GM12878 (cell line): ENCODE measurements at regions not wholly inside any gene's neighbourhood (a gene's known extent, or its start where the extent isn't known, plus 50 kb on each side); places are given as distances from the start of the nearest gene placed in this dataset.

Source experiments
- BHLHE40 ChIP-seq, 2 experiments: fragments of 450-650 bp in 1 of 2; IDR thresholded peaks; 2 replicates each; pipeline ENCODE4 v1.6.1; 2011 to 2017; ENCODE audit warnings: low read depth in 2 of 2, borderline replicate concordance in 1 of 2, improper control_type of control experiment in 1 of 2, low read length in 1 of 2, mild to moderate bottlenecking in 1 of 2
- CTCF ChIP-seq, 3 experiments: IDR thresholded peaks in 2 of 3; conservative IDR thresholded peaks in 1 of 3; 2 replicates each; pipeline ENCODE4 v1.5.1; 2011; ENCODE audit warnings: low read depth in 3 of 3, low read length in 3 of 3, mild to moderate bottlenecking in 3 of 3, control low read depth in 2 of 3, moderate library complexity in 2 of 3, inconsistent platforms in 1 of 3, mixed read lengths in 1 of 3; ENCODE audit not compliant: control insufficient read depth in 2 of 3, insufficient read depth in 1 of 3; ENCODE audit errors: extremely low read depth in 1 of 3
- CUX1 ChIP-seq: IDR thresholded peaks from 2 replicates; pipeline ENCODE4 v1.6.1; 2012; ENCODE audit warnings: improper control_type of control experiment, low read depth, low read length; ENCODE audit not compliant: insufficient replicate concordance
- EP300 ChIP-seq, 2 experiments: fragments of 150-350 bp in 1 of 2; IDR thresholded peaks; 2 replicates each; pipeline ENCODE4 v1.6.1; 2011 to 2012; ENCODE audit warnings: low read depth in 2 of 2, low read length in 2 of 2, borderline replicate concordance in 1 of 2, improper control_type of control experiment in 1 of 2, inconsistent platforms in 1 of 2; ENCODE audit not compliant: control insufficient read depth in 1 of 2
- NBN ChIP-seq: fragments of 450-650 bp; IDR thresholded peaks from 2 replicates; pipeline ENCODE4 v1.6.1; 2016
- NFYB ChIP-seq: IDR thresholded peaks from 2 replicates; pipeline ENCODE4 v1.6.1; 2011; ENCODE audit warnings: low read depth, mild to moderate bottlenecking, low read length, improper control_type of control experiment, moderate library complexity; ENCODE audit not compliant: insufficient read depth
- POLR2A ChIP-seq: IDR thresholded peaks from 2 replicates; pipeline ENCODE4 v1.6.1; 2011; ENCODE audit warnings: low read depth, mild to moderate bottlenecking, low read length
- SIN3A ChIP-seq: IDR thresholded peaks from 2 replicates; pipeline ENCODE4 v1.6.1; 2012; ENCODE audit warnings: low read depth, low read length, improper control_type of control experiment
- SMC3 ChIP-seq: IDR thresholded peaks from 2 replicates; pipeline ENCODE4 v1.6.1; 2011; ENCODE audit warnings: low read length, improper control_type of control experiment, borderline replicate concordance
- SPI1 ChIP-seq: IDR thresholded peaks from 2 replicates; pipeline ENCODE4 v1.6.1; 2011; ENCODE audit warnings: low read depth, mild to moderate bottlenecking, low read length, moderate library complexity, borderline replicate concordance; ENCODE audit not compliant: insufficient read depth
- SUPT20H ChIP-seq: IDR thresholded peaks from 2 replicates; pipeline ENCODE4 v1.6.1; 2011; ENCODE audit warnings: low read depth, mild to moderate bottlenecking, low read length, moderate library complexity, borderline replicate concordance; ENCODE audit not compliant: control insufficient read depth
- YY1 ChIP-seq: IDR thresholded peaks from 2 replicates; pipeline ENCODE4 v1.6.1; 2011; ENCODE audit warnings: low read depth, mild to moderate bottlenecking, low read length
- TF ChIP-seq, protein P1 (sequence below): IDR thresholded peaks from 2 replicates; pipeline ENCODE4 v1.6.1; 2012; ENCODE audit warnings: low read length, inconsistent platforms

DNA sequence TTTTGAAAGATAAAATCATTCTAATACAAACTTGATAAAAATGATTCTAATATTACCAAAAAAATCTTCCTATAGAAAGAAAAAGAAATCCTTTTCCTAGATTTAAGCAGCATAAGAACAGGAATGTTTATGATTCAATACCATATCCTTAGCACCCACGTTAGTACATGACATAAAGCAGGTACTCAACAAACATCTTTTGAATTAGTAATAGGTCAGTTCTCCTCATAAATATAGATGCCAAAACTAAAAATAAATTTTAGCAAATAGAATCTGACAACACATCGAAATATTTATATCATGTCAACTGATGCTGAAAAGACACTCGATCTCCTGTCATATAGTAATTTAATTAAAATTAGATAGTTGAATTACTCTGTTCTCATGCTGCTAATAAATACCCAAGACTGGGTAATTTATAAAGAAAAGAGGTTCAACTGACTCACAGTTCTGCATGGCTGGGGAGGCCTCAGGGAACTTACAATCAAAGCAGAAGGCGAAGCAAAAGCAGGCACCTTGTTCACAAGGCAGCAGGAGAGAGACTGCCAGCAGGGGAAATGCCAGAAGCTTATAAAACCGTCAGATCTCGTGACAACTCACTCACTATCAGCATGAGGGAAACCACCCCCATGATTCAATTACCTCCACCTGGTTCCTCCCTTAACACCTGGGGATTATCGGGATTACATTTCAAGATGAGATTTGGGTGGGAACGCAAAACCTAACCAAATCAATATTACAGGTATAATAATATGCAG, 191.8 kb downstream of the HTR7 start:
- TF ChIP-seq EP300 (IDR thresholded peaks at IDR 0.05; ENCODE audit: borderline replicate concordance in 1 of 2, control insufficient read depth in 1 of 2, low read depth in 2 of 2, low read length in 2 of 2) (no peak), NFYB (no peak), SPI1 (no peak), NBN (no peak), SMC3 (no peak), CUX1 (no peak), SUPT20H (no peak), CTCF (IDR thresholded peaks at IDR 0.05 in 2 of 3, conservative IDR thresholded peaks at IDR 0.05 in 1 of 3; ENCODE audit: control insufficient read depth in 2 of 3, extremely low read depth in 1 of 3, insufficient read depth in 1 of 3, low read depth in 3 of 3, low read length in 3 of 3) (no peak), YY1 (no peak), SIN3A (no peak), POLR2A (no peak), BHLHE40 (IDR thresholded peaks at IDR 0.05; ENCODE audit: borderline replicate concordance in 1 of 2, low read depth in 2 of 2, low read length in 1 of 2) (no peak)
- TF ChIP-seq, protein P1, sequence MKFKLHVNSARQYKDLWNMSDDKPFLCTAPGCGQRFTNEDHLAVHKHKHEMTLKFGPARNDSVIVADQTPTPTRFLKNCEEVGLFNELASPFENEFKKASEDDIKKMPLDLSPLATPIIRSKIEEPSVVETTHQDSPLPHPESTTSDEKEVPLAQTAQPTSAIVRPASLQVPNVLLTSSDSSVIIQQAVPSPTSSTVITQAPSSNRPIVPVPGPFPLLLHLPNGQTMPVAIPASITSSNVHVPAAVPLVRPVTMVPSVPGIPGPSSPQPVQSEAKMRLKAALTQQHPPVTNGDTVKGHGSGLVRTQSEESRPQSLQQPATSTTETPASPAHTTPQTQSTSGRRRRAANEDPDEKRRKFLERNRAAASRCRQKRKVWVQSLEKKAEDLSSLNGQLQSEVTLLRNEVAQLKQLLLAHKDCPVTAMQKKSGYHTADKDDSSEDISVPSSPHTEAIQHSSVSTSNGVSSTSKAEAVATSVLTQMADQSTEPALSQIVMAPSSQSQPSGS, result no peak
